HEK293T (cell line): ENCODE measurements at regions not wholly inside any gene's neighbourhood (a gene's known extent, or its start where the extent isn't known, plus 50 kb on each side); places are given as distances from the start of the nearest gene placed in this dataset.

Experiments
- CTCF ChIA-PET: fragments of 350-600 bp; formaldehyde crosslinking; extraction: SDS; loops from one replicate; lab custom pipeline; 2021; ENCODE audit warnings: antibody characterized with exemption, inconsistent platforms; lab: Yijun Ruan, JAX
- POLR2A ChIA-PET: fragments of 350-600 bp; formaldehyde crosslinking; extraction: SDS; loops from one replicate; lab custom pipeline; 2020; ENCODE audit warnings: antibody characterized with exemption, inconsistent platforms; lab: Yijun Ruan, JAX
- DNase-seq: peaks from one replicate; pipeline ENCODE4 v3.0.0; 2012; ENCODE audit warnings: mixed read lengths; ENCODE audit errors: extremely low spot score
- ARNT ChIP-seq: fragments of 450-650 bp; IDR thresholded peaks from 2 replicates; pipeline ENCODE4 v1.6.1; 2017; ENCODE audit warnings: mild to moderate bottlenecking
- BHLHE40 ChIP-seq: fragments of 450-650 bp; IDR thresholded peaks from 2 replicates; pipeline ENCODE4 v1.6.1; 2016; ENCODE audit warnings: mild to moderate bottlenecking, moderate library complexity, borderline replicate concordance
- CTBP1 ChIP-seq: fragments of 450-650 bp; IDR thresholded peaks from 2 replicates; pipeline ENCODE4 v1.6.1; 2016; ENCODE audit warnings: borderline replicate concordance
- ELF4 ChIP-seq: fragments of 450-650 bp; IDR thresholded peaks from 2 replicates; pipeline ENCODE4 v1.6.1; 2017; ENCODE audit warnings: antibody characterized with exemption
- FOXA1 ChIP-seq: fragments of 450-650 bp; IDR thresholded peaks from 2 replicates; pipeline ENCODE4 v1.6.1; 2016; ENCODE audit warnings: mild to moderate bottlenecking
- FOXK2 ChIP-seq: fragments of 450-650 bp; IDR thresholded peaks from 2 replicates; pipeline ENCODE4 v1.6.1; 2016; ENCODE audit warnings: mild to moderate bottlenecking
- FOXM1 ChIP-seq: fragments of 450-650 bp; IDR thresholded peaks from 2 replicates; pipeline ENCODE4 v1.6.1; 2017; ENCODE audit warnings: mild to moderate bottlenecking, borderline replicate concordance
- HDGF ChIP-seq: fragments of 450-650 bp; IDR thresholded peaks from 2 replicates; pipeline ENCODE4 v1.6.1; 2017; ENCODE audit warnings: antibody characterized with exemption, borderline replicate concordance
- L3MBTL2 ChIP-seq: fragments of 450-650 bp; conservative IDR thresholded peaks from 2 replicates; pipeline ENCODE4 v1.6.1; 2016; ENCODE audit warnings: mild to moderate bottlenecking
- LEF1 ChIP-seq: fragments of 450-650 bp; IDR thresholded peaks from 2 replicates; pipeline ENCODE4 v1.6.1; 2017; ENCODE audit warnings: mild to moderate bottlenecking, borderline replicate concordance
- NFRKB ChIP-seq: fragments of 450-650 bp; IDR thresholded peaks from 2 replicates; pipeline ENCODE4 v1.6.1; 2016; ENCODE audit warnings: mild to moderate bottlenecking, moderate library complexity
- SP1 ChIP-seq: fragments of 450-650 bp; IDR thresholded peaks from 2 replicates; pipeline ENCODE4 v1.6.1; 2017
- SUZ12 ChIP-seq: fragments of 450-650 bp; IDR thresholded peaks from 2 replicates; pipeline ENCODE4 v1.6.1; 2016; ENCODE audit warnings: mild to moderate bottlenecking
- TARDBP ChIP-seq: fragments of 450-650 bp; IDR thresholded peaks from 2 replicates; pipeline ENCODE4 v1.6.1; 2016
- ZNF384 ChIP-seq: fragments of 450-650 bp; IDR thresholded peaks from 2 replicates; pipeline ENCODE4 v1.6.1; 2016
- TF ChIP-seq, protein P1 (sequence below): fragments of 450-650 bp; IDR thresholded peaks from 2 replicates; pipeline ENCODE4 v1.6.1; 2016

DNA sequence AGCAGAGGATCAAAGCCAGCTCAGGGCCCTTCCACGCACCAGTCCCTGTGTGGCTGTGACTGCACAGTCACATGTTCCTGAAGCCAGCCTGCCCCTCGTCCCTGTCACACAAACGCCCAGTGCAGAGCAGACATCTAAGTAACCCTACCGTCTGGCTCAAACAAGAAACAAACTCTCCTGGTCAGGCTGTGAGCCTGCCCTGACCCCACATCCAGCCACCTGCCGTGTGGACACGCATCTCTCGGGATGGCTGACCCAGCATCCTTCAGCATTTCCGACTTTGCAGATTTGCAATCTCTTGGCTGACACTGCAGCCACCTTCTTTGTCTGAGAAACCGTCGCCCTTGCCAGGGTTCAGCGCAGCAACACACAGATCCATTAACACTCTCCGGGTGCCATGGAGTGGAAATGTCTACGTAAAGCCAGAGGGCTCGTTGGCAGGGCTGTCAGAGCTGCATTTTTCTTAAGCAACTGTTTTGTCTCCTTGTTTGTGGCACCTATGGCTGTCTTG lies 82.3 kb upstream of the ASAP2 start:
- TF ChIP-seq ELF4: no peak
- no peak for TF ChIP-seq SUZ12
- POLR2A ChIA-PET: no interaction called here
- no peak for DNase-seq
- CTCF ChIA-PET: no interaction called here

DNA sequence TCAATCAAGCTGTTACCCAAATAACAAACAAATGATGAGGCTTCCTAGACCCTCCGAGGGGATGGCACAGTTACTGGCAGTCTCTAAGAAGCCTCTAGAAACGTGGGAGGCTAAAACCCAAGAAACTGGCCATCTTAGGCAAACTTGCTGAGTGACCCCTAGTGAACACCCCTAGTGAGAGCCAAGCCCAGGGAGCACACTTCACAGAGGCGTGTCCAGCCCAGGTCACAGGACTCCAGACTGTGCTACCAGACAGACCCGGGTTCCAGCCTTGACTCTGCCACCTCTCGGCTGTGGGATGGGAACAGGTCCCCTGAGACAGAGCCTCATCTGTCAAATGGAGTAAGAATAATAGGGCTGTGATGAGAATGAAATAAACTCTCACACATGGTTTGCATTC lies 83.5 kb upstream of the ASAP2 start:
- ChIA-PET CTCF (no interaction called here), POLR2A (no interaction called here)
- TF ChIP-seq LEF1 (no peak), HDGF (no peak)
- no peak for DNase-seq

DNA sequence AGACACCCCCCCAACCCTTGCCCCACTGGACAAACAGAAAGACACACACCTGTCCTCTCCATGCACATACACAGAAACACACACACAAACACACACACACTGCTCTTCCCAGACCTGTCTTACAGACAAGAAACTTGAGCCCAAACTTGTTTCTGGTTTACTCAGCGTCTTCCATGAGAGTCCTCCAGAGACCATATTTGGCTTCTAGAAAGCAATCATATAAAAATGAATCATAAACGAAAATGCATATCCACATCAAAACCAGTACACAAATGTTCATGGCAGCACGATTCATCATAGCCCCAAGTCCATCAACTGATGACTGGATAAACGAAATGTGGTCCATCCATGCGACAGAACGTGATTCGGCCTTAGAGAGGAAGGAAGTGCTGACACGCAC lies 84.2 kb upstream of the ASAP2 start:
- ChIA-PET CTCF (no interaction called here), POLR2A (no interaction called here)
- TF ChIP-seq CTBP1 (no peak), ARNT (no peak), L3MBTL2 (no peak), LEF1 (no peak), FOXM1 (no peak), ELF4 (no peak), SP1 (no peak), BHLHE40 (no peak)
- TF ChIP-seq, protein P1, sequence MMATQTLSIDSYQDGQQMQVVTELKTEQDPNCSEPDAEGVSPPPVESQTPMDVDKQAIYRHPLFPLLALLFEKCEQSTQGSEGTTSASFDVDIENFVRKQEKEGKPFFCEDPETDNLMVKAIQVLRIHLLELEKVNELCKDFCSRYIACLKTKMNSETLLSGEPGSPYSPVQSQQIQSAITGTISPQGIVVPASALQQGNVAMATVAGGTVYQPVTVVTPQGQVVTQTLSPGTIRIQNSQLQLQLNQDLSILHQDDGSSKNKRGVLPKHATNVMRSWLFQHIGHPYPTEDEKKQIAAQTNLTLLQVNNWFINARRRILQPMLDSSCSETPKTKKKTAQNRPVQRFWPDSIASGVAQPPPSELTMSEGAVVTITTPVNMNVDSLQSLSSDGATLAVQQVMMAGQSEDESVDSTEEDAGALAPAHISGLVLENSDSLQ: no peak
- no peak for DNase-seq

DNA sequence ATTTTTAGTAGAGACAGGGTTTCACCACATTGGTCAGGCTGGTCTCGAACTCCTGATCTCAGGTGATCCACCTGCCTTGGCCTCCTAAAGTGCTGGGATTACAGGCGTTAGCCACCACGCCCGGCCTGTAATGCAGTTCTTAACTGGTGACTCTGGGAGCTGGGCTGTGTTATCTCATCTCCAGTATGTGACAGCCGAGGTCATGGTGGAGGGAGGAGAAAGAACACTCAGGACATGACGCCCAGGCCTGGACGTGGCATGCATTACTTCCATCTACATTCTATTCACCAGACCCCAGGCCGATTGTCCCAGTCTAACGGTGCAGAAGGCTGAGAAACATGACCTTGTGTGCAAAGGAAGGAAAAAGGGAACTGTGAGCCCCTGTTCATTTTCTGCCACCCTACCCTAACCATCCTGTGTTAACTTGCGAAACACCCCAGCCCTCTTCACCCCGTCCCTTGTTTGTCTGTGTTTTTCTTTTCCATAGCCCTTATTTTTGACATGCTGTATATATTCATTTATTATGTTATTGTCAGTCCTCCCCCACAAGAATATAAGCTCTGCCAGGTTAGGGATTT lies 88.1 kb upstream of the ASAP2 start:
- POLR2A ChIA-PET: no interaction called here

DNA sequence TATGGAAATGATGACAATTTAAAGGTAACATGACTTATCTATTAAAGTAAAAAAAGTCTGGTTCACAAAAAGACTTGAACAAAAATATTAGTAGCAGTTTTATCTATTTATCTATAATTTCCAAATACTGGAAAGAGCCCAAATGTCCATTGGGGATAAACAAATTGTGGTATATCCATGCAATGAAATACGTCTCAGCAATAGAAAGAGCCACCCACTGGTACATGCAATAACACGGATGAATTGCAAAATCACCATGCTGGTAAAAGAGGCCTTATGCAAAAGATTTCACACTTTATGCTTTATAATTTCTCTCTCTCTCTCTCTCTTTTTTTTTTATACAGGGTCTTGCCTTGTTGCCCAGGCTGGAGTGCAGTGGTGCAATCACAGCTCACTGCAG lies 91.4 kb upstream of the ASAP2 start:
- CTCF ChIA-PET: no interaction called here
- POLR2A ChIA-PET: no interaction called here
- no peak for DNase-seq
- TF ChIP-seq TARDBP: no peak
- no peak for TF ChIP-seq HDGF
- no peak for TF ChIP-seq LEF1
- no peak for TF ChIP-seq ARNT
- no peak for TF ChIP-seq FOXK2
- no peak for TF ChIP-seq L3MBTL2
- TF ChIP-seq, protein P1: no peak
- no peak for TF ChIP-seq NFRKB
- TF ChIP-seq BHLHE40: no peak
- no peak for TF ChIP-seq ZNF384
- TF ChIP-seq FOXA1: no peak
- no peak for TF ChIP-seq SUZ12
- no peak for TF ChIP-seq CTBP1
- TF ChIP-seq FOXM1: no peak
- no peak for TF ChIP-seq SP1
- TF ChIP-seq ELF4: no peak

More for the DNA sequence above, 88.1 kb upstream of the ASAP2 start:
- TF ChIP-seq, protein P1: no peak
- no peak for TF ChIP-seq L3MBTL2
- TF ChIP-seq CTBP1: no peak
- no peak for TF ChIP-seq FOXA1
- no peak for TF ChIP-seq SUZ12
- no peak for TF ChIP-seq NFRKB
- no peak for TF ChIP-seq ARNT
- no peak for TF ChIP-seq ZNF384
- no peak for TF ChIP-seq TARDBP
- no peak for TF ChIP-seq FOXK2
- no peak for TF ChIP-seq BHLHE40
- CTCF ChIA-PET: no interaction called here
- DNase-seq: no peak

DNA sequence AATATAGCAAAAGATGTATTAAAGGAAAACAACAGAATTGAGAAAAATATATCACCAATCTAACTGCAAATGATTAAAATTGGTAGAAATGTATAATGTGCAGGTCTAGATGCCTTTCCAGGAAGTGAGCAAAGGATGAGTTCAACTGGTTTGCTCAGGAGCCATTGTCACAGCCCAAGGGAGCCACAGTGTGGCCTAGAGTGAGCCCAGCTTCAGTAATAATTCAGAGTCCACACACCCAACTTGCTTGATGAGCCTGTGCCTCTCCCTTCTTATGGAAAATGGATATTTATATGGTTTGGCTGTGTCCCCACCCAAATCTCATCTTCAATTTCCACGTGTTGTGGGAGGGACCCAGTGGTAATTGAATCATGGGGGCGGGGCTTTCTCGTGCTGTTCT lies 92.2 kb upstream of the ASAP2 start:
- ChIA-PET CTCF (interaction anchor here (1.0 kb wide), 1 partner anchor 105 kb away, joined by 3 read pairs; no protein-coding TSS in a partner anchor), POLR2A (no interaction called here)
- TF ChIP-seq ARNT: no peak
- no peak for DNase-seq

DNA sequence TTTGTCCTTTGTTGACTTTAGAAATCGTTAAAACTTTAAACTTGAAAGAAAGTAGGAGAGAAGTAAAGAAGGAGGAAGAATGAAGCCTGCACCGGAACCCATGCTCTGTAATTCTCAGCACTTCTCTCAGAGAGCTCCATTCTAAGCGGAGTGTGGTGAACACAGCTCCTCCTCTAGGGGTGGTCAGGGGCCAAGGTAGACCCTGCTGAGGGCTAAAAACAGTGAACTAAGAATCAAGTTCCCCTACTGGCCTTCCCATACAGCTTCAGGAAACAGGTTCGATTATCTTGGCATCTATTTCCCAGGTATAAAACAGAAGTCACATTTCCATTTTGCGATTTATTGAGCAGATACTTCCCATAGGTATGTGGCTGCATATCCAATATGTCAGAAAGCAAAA lies 92.7 kb upstream of the ASAP2 start:
- TF ChIP-seq SP1 (no peak), ELF4 (no peak)
- TF ChIP-seq, protein P1: no peak

More for the DNA sequence above, 92.7 kb upstream of the ASAP2 start:
- POLR2A ChIA-PET: no interaction called here
- no peak for DNase-seq
- CTCF ChIA-PET: interaction anchor here (1.0 kb wide), 1 partner anchor 104 kb away, joined by 3 read pairs; no protein-coding TSS in a partner anchor
